MM.1S (cell line): ENCODE measurements at regions not wholly inside any gene's neighbourhood (a gene's known extent, or its start where the extent isn't known, plus 50 kb on each side); places are given as distances from the start of the nearest gene placed in this dataset.

ENCODE experiments used
- DNase-seq: peaks from one replicate; pipeline ENCODE4 v3.0.0-alpha.2; 2015
- H2AFZ ChIP-seq: fragments of 300-600 bp; sonication (generic); 2 replicates; pipeline ENCODE4 v1.6.0; 2016; ENCODE audit warnings: antibody characterized with exemption, low read length
- H3F3A ChIP-seq: fragments of 300-600 bp; sonication (generic); 2 replicates; pipeline ENCODE4 v1.6.1; 2016; ENCODE audit warnings: mild to moderate bottlenecking, antibody characterized with exemption, low read length, moderate library complexity, mixed read lengths; ENCODE audit not compliant: insufficient read depth
- H3K27ac ChIP-seq: fragments of 300-600 bp; sonication (generic); 2 replicates; pipeline ENCODE4 v1.5.1; 2016; ENCODE audit warnings: mild to moderate bottlenecking, low read length
- H3K27me3 ChIP-seq: fragments of 300-600 bp; sonication (generic); replicated peaks from 2 replicates; pipeline ENCODE4 v1.6.0; 2016; ENCODE audit warnings: low read length; ENCODE audit not compliant: insufficient read depth
- H3K36me3 ChIP-seq: fragments of 300-600 bp; sonication (generic); replicated peaks from 2 replicates; pipeline ENCODE4 v1.6.1; 2016; ENCODE audit warnings: mild to moderate bottlenecking, low read length, mixed read lengths; ENCODE audit not compliant: insufficient read depth
- H3K4me1 ChIP-seq: fragments of 300-600 bp; sonication (generic); 2 replicates; pipeline ENCODE4 v1.6.1; 2016; ENCODE audit warnings: low read length, mixed read lengths
- H3K4me2 ChIP-seq: fragments of 300-600 bp; sonication (generic); 2 replicates; pipeline ENCODE4 v1.6.0; 2016; ENCODE audit warnings: low read depth, low read length
- H3K4me3 ChIP-seq: fragments of 300-600 bp; sonication (generic); 2 replicates; pipeline ENCODE4 v1.5.1; 2016; ENCODE audit warnings: low read length, mixed read lengths
- H3K79me2 ChIP-seq: fragments of 300-600 bp; sonication (generic); 2 replicates; pipeline ENCODE4 v1.6.1; 2016; ENCODE audit warnings: mixed run types, low read length, mixed read lengths
- H3K9ac ChIP-seq: fragments of 300-600 bp; sonication (generic); 2 replicates; pipeline ENCODE4 v1.6.1; 2016; ENCODE audit warnings: low read length, mixed read lengths
- H3K9me2 ChIP-seq: fragments of 300-600 bp; sonication (generic); replicated peaks from 2 replicates; pipeline ENCODE4 v1.6.1; 2016; ENCODE audit warnings: mild to moderate bottlenecking, low read length, mixed read lengths; ENCODE audit not compliant: insufficient read depth
- H3K9me3 ChIP-seq: fragments of 300-600 bp; sonication (generic); replicated peaks from 2 replicates; pipeline ENCODE4 v1.6.1; 2016; ENCODE audit warnings: mild to moderate bottlenecking, low read length, mixed read lengths; ENCODE audit not compliant: insufficient read depth
- H4K20me1 ChIP-seq: fragments of 300-600 bp; sonication (generic); 2 replicates; pipeline ENCODE4 v1.6.1; 2016; ENCODE audit warnings: mild to moderate bottlenecking, low read length, moderate library complexity, mixed read lengths; ENCODE audit not compliant: insufficient read depth
- CTCF ChIP-seq: fragments of 300-600 bp; sonication (generic); IDR thresholded peaks from 2 replicates; pipeline ENCODE4 v1.5.1; 2016; ENCODE audit warnings: antibody characterized with exemption, low read length, mixed read lengths
- EZH2 ChIP-seq: fragments of 300-600 bp; sonication (generic); optimal IDR thresholded peaks from 2 replicates; pipeline ENCODE3; 2017; ENCODE audit warnings: low read depth, mild to moderate bottlenecking, antibody characterized with exemption, low read length, mixed read lengths
- EZH2phosphoT487 ChIP-seq: fragments of 300-600 bp; sonication (generic); IDR thresholded peaks from 2 replicates; pipeline ENCODE4 v1.6.1; 2018; ENCODE audit warnings: antibody characterized with exemption, low read length

- Histone ChIP-seq H3K36me3 (no peaks in the 10 kb centered on the region), H3K4me1 (no peaks in the 10 kb centered on the region), H3K9ac (no peak overlapping the region), H4K20me1 (no peaks in the 10 kb centered on the region), H3F3A (no peaks in the 10 kb centered on the region), H3K4me3 (no peak overlapping the region), H3K79me2 (no peaks in the 10 kb centered on the region), H3K4me2 (no peak overlapping the region), H2AFZ (no peak overlapping the region), H3K9me2 (no peaks in the 10 kb centered on the region), H3K27ac (no peak overlapping the region), H3K9me3 (no peaks in the 10 kb centered on the region), H3K27me3 (no peaks in the 10 kb centered on the region)
- DNase-seq, result no peak
- TF ChIP-seq EZH2 (no peak), CTCF (no peak), EZH2phosphoT487 (no peak)
These were observed 64.8 kb upstream of the TMEM260 start for GRCh38 chr14:56514663-56515371.

- TF ChIP-seq EZH2 (no peak), CTCF (no peak), EZH2phosphoT487 (no peak)
- H3K9ac ChIP-seq, result no peak overlapping the region
- H3K27ac ChIP-seq, result no peak overlapping the region
- H3K79me2 ChIP-seq, result no peaks in the 10 kb centered on the region
- H3K9me2 ChIP-seq, result no peaks in the 10 kb centered on the region
- H3K4me3 ChIP-seq, result no peak overlapping the region
- H3K4me2 ChIP-seq, result no peak overlapping the region
- no peaks in the 10 kb centered on the region for H3K27me3 ChIP-seq
- no peak overlapping the region for H2AFZ ChIP-seq
- no peaks in the 10 kb centered on the region for H4K20me1 ChIP-seq
- H3K9me3 ChIP-seq, result no peaks in the 10 kb centered on the region
- DNase-seq, result no peak
- no peaks in the 10 kb centered on the region for H3F3A ChIP-seq
- H3K36me3 ChIP-seq, result no peaks in the 10 kb centered on the region
- no peaks in the 10 kb centered on the region for H3K4me1 ChIP-seq
These were observed 63.9 kb upstream of the TMEM260 start for GRCh38 chr14:56515739-56516138.

- no peaks in the 10 kb centered on the region for H3F3A ChIP-seq
- no peaks in the 10 kb centered on the region for H3K9me2 ChIP-seq
- no peak overlapping the region for H2AFZ ChIP-seq
- no peaks in the 10 kb centered on the region for H4K20me1 ChIP-seq
- no peak overlapping the region for H3K4me3 ChIP-seq
- H3K27me3 ChIP-seq, result no peaks in the 10 kb centered on the region
- no peaks in the 10 kb centered on the region for H3K4me1 ChIP-seq
- H3K27ac ChIP-seq, result no peak overlapping the region
- H3K36me3 ChIP-seq, result no peaks in the 10 kb centered on the region
- H3K79me2 ChIP-seq, result no peaks in the 10 kb centered on the region
- H3K4me2 ChIP-seq, result no peak overlapping the region
- H3K9ac ChIP-seq, result no peak overlapping the region
- H3K9me3 ChIP-seq, result no peaks in the 10 kb centered on the region
- TF ChIP-seq EZH2phosphoT487 (no peak), EZH2 (no peak), CTCF (no peak)
- DNase-seq, result no peak
These were observed 57.2 kb upstream of the TMEM260 start for GRCh38 chr14:56522403-56522802.
